C4-2B (cell line): ENCODE measurements at regions not wholly inside any gene's neighbourhood (a gene's known extent, or its start where the extent isn't known, plus 50 kb on each side); places are given as distances from the start of the nearest gene placed in this dataset.
"Not testable (repeated sequence)": the region's sequence is repeated elsewhere in the genome, so short reads cannot be mapped to it uniquely, and the experiment has no call there.

Experiments
- H3K27ac ChIP-seq: fragments of 450-650 bp; 2 replicates; pipeline ENCODE4 v1.5.1; 2017
- CTCF ChIP-seq: fragments of 450-650 bp; conservative IDR thresholded peaks from 2 replicates; pipeline ENCODE4 v1.5.1; 2017; ENCODE audit warnings: mild to moderate bottlenecking
- ZFX ChIP-seq: fragments of 450-650 bp; IDR thresholded peaks from 2 replicates; pipeline ENCODE4 v1.6.1; 2017

DNA sequence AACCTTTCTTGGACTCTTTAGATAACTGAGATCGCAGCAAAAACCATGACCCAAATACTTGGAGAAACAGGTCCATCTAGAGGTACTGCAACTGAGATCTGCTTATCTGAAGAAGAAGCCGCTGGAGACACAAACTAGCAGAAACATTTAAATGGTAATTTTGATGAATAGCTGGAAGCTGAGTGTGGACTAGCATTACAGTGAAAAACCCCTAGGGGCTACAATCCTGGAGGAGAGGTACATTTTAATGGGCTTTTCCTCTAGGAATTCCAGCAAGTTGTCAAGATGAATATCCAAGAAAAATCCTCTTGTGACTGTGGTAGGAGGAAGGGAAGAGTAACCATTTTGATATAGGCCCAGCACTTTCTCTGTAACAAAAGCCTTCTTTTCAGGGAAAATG, 592.5 kb upstream of the GRIA3 start:
- no peak for TF ChIP-seq CTCF
- no peak for TF ChIP-seq ZFX
- no peak overlapping the region for H3K27ac ChIP-seq

DNA sequence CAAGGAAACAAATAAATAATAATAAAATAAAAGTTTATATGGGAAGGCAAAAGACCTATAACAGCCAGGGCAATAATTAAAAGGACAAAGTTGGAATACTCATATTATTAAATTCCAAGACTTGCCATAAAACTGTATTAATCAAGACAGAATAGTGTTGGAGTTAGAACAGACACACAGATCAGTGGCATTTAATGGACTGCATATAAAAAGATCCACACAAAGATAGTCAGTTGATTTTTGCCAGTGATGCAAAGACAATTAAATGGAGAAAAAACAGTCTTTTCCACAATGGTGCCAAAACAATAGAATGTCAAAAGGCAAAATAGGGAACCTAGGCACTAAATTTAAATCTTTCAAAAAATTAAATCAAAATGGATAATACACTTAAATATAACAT, 587.1 kb upstream of the GRIA3 start:
- H3K27ac ChIP-seq, result no peak overlapping the region
- TF ChIP-seq CTCF (no peak), ZFX (no peak)

DNA sequence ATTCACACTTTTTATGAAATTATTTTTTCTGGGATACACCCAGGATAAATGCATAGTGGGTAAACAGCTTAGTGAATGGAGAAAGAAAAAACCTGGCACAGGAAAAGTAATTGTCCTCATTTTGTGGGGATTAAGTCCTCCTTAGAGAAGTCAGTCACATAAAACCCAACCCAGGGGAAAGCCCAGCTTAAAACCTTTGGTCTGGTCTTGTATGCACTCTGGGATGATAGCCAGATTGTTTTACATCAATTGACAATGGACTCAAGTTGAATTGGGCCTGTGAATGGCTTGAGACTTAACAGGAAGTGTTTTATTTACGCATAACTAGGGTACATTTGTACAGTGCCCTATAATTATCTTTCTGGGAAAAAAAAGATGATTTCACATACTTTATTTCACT, 561.3 kb upstream of the GRIA3 start:
- no peak overlapping the region for H3K27ac ChIP-seq

DNA sequence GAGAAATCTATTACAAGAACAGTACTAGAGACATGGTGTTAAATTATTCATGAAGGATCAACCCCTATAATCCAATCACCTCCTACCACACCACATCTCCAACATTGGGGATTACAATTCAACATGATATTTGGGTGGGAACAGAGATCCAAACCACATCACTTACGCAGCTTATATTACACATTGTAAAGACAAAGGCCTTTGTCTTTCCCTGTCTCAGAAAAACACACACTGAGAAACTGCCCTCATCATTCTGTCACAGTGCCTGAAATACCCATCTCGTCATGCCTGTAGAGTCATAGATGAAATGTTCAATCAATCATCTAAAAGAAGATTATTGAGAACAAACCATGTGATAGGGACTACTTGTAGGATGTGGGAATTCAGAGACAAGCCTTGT, 558.8 kb upstream of the GRIA3 start:
- TF ChIP-seq CTCF (no peak), ZFX (no peak)
- no peak overlapping the region for H3K27ac ChIP-seq

More for the DNA sequence above, 561.3 kb upstream of the GRIA3 start:
- TF ChIP-seq ZFX (no peak), CTCF (no peak)

DNA sequence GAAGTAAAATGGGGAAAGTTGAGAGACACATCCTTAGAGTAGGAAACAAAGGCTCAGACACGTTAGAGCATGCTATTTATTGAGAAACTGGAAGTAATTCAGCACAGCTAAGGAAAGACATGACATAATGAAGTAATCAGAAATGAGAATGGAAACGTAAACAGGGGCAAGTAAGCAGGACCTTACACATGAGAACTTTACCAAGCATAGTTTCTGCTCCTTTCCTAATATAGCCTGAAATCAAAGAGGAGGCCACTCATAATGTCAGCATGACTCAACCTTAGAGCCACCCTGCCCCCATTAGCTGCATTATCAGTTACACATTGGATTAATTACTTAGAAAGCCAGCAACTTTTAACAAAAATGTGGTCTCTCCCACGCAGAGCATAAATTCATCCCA, 558.3 kb upstream of the GRIA3 start:
- TF ChIP-seq CTCF (no peak), ZFX (no peak)
- no peak overlapping the region for H3K27ac ChIP-seq

GRCh38 chrX:122626871-122627270, 557.2 kb upstream of the GRIA3 start:
- TF ChIP-seq CTCF (no peak), ZFX (no peak)
- H3K27ac ChIP-seq, result no peak overlapping the region

GRCh38 chrX:122641136-122641535, 542.9 kb upstream of the GRIA3 start:
- TF ChIP-seq ZFX, result no peak
- no peak overlapping the region for H3K27ac ChIP-seq

DNA sequence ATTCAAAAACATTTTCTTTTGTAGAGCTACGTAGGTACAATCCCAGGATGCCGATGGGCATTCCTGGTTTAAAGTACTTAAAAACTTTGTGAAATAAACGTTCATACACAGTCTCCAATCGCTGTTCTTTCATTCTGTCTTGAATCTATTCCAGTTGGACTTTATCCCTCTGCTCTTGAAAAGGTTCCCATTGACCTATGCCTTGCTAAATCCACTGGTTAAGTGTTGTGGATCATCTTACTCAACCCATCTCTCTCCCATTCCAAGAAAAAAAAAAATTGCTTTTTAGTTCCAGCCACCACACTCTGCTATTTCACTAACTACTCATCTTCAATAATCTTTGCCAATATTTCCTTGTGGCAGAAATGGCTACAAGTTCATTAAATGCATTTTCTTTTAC, 542.3 kb upstream of the GRIA3 start:
- TF ChIP-seq CTCF (no peak), ZFX (no peak)
- no peak overlapping the region for H3K27ac ChIP-seq

- not testable (repeated sequence) for H3K27ac ChIP-seq
Observed at GRCh38 chrX:122655256-122655655, 528.8 kb upstream of the GRIA3 start.
